ENCODE measurements at regions not wholly inside any gene's neighbourhood (a gene's known extent, or its start where the extent isn't known, plus 50 kb on each side); places are given as distances from the start of the nearest gene placed in this dataset.

DNA sequence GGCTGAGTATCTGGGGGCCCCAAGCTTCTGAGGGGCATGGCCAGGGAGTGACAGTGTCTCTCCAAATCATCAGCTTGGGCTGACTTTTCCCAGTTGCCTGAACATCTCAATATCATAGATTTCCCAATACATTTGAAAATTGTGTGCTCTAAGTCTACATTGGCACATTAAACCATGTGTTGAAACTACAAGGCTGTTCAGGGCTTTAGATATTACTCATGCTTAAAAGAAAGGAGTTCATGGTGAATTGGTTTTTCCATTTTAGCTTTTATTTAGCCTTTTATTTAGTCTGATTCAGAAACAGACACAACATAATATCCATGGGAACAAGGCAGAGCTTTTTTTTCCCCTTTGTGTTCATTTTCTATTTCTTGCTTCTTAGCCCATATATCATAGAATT, 49.9 kb upstream of the GALR1 start:
- TF ChIP-seq, protein P1, sequence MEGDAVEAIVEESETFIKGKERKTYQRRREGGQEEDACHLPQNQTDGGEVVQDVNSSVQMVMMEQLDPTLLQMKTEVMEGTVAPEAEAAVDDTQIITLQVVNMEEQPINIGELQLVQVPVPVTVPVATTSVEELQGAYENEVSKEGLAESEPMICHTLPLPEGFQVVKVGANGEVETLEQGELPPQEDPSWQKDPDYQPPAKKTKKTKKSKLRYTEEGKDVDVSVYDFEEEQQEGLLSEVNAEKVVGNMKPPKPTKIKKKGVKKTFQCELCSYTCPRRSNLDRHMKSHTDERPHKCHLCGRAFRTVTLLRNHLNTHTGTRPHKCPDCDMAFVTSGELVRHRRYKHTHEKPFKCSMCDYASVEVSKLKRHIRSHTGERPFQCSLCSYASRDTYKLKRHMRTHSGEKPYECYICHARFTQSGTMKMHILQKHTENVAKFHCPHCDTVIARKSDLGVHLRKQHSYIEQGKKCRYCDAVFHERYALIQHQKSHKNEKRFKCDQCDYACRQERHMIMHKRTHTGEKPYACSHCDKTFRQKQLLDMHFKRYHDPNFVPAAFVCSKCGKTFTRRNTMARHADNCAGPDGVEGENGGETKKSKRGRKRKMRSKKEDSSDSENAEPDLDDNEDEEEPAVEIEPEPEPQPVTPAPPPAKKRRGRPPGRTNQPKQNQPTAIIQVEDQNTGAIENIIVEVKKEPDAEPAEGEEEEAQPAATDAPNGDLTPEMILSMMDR (optimal IDR thresholded peaks at IDR 0.05 in 1 of 3, IDR thresholded peaks at IDR 0.05 in 1 of 3, conservative IDR thresholded peaks at IDR 0.05 in 1 of 3; ENCODE audit: extremely low read depth in 1 of 3, insufficient read depth in 2 of 3, low read length in 3 of 3) = no peak
- no peak for TF ChIP-seq EZH2 (IDR thresholded peaks at IDR 0.05; ENCODE audit: low read length)
